Colonic mucosa (tissue), 4 donors: ENCODE measurements at regions not wholly inside any gene's neighbourhood (a gene's known extent, or its start where the extent isn't known, plus 50 kb on each side); places are given as distances from the start of the nearest gene placed in this dataset.
"Not testable (repeated sequence)": the region's sequence is repeated elsewhere in the genome, so short reads cannot be mapped to it uniquely, and the experiment has no call there.

Experiments used
- DNase-seq: peaks from one replicate; pipeline ENCODE4 v3.0.0-alpha.2; 2020
- H3K27ac ChIP-seq: fragments of 200-600 bp; one replicate; pipeline ENCODE4 v1.8.0; 2021
- H3K27me3 ChIP-seq: fragments of 200-600 bp; one replicate; pipeline ENCODE4 v1.8.0; 2021
- H3K36me3 ChIP-seq: fragments of 200-600 bp; one replicate; pipeline ENCODE4 v1.8.0; 2021
- H3K4me1 ChIP-seq: fragments of 200-600 bp; one replicate; pipeline ENCODE4 v1.8.0; 2021; ENCODE audit warnings: mild to moderate bottlenecking
- H3K4me3 ChIP-seq: fragments of 200-600 bp; one replicate; pipeline ENCODE4 v1.8.0; 2021
- H3K9ac ChIP-seq, 2 donors: one replicate each; pipeline ENCODE4 v1.7.0; 2013; ENCODE audit warnings: control low read depth in 2 of 2, low read depth in 2 of 2, low read length in 2 of 2
- H3K9me3 ChIP-seq: fragments of 200-600 bp; one replicate; pipeline ENCODE4 v1.8.0; 2021
- intact Hi-C: fragments of 100-400 bp; cut with DNase I; formaldehyde crosslinking; loops from one replicate; pipeline ENCODE4 v1.14.1; 2022
- TF ChIP-seq, protein P1 (sequence below): fragments of 200-600 bp; IDR thresholded peaks from one replicate; pipeline ENCODE4 v1.8.0; 2022; ENCODE audit warnings: antibody characterized with exemption, mild to moderate bottlenecking
- donor health status: healthy.
- donor health status: DM: no; HTN: no; CAD: no.
- donor health status: DM: no; HTN: no; CAD: no.

DNA sequence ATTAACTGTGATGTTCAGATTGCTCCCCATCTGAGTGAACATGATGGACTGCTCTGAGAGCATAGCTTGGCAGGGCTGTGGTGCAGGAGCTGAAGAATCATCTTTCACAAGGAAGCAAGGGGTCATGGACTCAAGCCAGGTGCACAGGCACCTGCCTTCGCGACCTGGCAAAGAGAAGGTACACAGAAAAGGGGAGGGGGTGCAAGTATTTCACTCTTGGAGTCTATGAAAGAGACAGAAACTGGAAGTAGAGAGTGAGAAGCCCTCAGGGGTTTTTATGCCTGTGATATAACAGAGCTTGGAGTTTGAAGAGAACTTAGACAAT lies 232.6 kb upstream of the PLXNA2 start:
- Histone ChIP-seq H3K27ac (no peak overlapping the region), H3K4me1 (no peaks in the 10 kb centered on the region), H3K9me3 (no peaks in the 10 kb centered on the region), H3K27me3 (no peaks in the 10 kb centered on the region), H3K9ac (no peak overlapping the region), H3K4me3 (no peak overlapping the region), H3K36me3 (no peaks in the 10 kb centered on the region)
- intact Hi-C loops, result no loop called here
- TF ChIP-seq, protein P1, sequence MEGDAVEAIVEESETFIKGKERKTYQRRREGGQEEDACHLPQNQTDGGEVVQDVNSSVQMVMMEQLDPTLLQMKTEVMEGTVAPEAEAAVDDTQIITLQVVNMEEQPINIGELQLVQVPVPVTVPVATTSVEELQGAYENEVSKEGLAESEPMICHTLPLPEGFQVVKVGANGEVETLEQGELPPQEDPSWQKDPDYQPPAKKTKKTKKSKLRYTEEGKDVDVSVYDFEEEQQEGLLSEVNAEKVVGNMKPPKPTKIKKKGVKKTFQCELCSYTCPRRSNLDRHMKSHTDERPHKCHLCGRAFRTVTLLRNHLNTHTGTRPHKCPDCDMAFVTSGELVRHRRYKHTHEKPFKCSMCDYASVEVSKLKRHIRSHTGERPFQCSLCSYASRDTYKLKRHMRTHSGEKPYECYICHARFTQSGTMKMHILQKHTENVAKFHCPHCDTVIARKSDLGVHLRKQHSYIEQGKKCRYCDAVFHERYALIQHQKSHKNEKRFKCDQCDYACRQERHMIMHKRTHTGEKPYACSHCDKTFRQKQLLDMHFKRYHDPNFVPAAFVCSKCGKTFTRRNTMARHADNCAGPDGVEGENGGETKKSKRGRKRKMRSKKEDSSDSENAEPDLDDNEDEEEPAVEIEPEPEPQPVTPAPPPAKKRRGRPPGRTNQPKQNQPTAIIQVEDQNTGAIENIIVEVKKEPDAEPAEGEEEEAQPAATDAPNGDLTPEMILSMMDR, result no peak
- no peak for DNase-seq

DNA sequence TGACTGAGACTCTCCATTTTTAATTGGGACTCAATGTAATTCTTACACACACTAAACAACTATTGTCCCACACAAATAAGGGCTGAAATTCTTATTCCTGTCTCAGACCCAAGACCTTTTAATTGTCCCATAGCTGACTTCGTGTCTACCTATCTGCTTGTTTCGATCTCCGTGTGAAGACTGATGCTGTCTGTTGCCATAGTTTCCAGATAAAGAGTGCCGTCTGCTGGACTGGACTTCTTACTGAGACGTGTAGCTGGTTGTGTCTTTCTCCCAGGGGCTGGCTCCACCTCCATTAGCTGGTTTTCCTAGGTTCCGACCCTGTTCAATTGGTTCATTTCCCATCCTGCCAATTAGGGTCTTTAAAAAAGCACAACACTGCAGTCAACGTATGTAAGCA lies 235.3 kb upstream of the PLXNA2 start:
- Histone ChIP-seq H3K4me1 (no peaks in the 10 kb centered on the region), H3K4me3 (no peak overlapping the region), H3K9ac (no peak overlapping the region), H3K27me3 (no peaks in the 10 kb centered on the region), H3K36me3 (no peaks in the 10 kb centered on the region), H3K27ac (no peak overlapping the region), H3K9me3 (no peaks in the 10 kb centered on the region)
- TF ChIP-seq, protein P1, result no peak
- no peak for DNase-seq
- intact Hi-C loops, result no loop called here

DNA sequence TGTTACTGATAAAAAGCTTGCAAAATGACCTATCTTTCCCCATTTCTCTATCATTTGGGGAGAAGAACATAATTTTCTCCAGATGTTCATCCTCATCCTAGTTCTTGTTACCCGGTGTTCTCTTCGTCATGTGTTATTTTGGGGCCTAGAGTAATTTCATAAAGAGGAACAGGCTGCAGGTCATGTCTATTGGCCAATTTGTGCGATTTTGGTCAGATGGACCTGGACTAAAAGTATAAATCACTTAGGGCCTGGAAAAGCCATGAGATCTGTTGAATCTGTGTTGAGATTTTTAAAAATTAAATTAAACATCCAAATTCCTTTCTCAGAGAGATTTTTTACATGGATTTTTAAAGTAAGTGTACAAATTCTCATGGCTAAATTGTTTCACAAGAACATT lies 241.3 kb upstream of the PLXNA2 start:
- TF ChIP-seq, protein P1, result no peak
- no peaks in the 10 kb centered on the region for H3K4me1 ChIP-seq
- intact Hi-C loops, result no loop called here
- H3K9me3 ChIP-seq, result no peaks in the 10 kb centered on the region
- no peaks in the 10 kb centered on the region for H3K36me3 ChIP-seq
- H3K27me3 ChIP-seq, result no peaks in the 10 kb centered on the region
- H3K27ac ChIP-seq, result no peak overlapping the region
- DNase-seq, result no peak
- H3K9ac ChIP-seq, result no peak overlapping the region
- no peak overlapping the region for H3K4me3 ChIP-seq

DNA sequence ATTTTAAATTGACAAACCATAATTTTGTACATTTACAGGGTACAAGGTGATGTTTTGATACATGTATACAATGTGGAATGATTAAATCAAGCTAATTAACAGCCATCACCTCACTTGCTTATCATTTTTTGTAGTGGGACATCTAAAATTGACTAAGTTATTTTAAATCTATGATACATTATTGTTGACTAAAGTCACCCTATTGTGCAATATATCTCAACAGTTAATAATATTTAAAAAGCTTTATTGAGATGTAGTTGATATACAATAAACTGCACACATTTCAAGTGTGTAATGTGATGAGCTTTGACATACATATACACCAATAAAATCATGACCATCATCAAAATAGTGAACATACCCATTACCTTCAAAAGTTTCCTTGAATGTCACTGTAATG lies 242.5 kb upstream of the PLXNA2 start:
- intact Hi-C loops, result no loop called here
- Histone ChIP-seq H3K27ac (no peak overlapping the region), H3K27me3 (no peaks in the 10 kb centered on the region)

GRCh38 chr1:208488432-208488831 lies 244.2 kb upstream of the PLXNA2 start:
- H3K4me3 ChIP-seq, H3K9ac ChIP-seq, DNase-seq, H3K27ac ChIP-seq, intact Hi-C loops, H3K9me3 ChIP-seq, H3K27me3 ChIP-seq, H3K4me1 ChIP-seq, H3K36me3 ChIP-seq: not testable (repeated sequence)

More for the DNA sequence above, 242.5 kb upstream of the PLXNA2 start:
- Histone ChIP-seq H3K4me3 (no peak overlapping the region), H3K9me3 (no peaks in the 10 kb centered on the region), H3K4me1 (no peaks in the 10 kb centered on the region), H3K36me3 (no peaks in the 10 kb centered on the region), H3K9ac (no peak overlapping the region)
- no peak for DNase-seq
- TF ChIP-seq, protein P1, result no peak

GRCh38 chr1:208496467-208497371 lies 252.5 kb upstream of the PLXNA2 start:
- Histone ChIP-seq H3K27ac (no peak overlapping the region), H3K9ac (no peak overlapping the region), H3K9me3 (no peaks in the 10 kb centered on the region), H3K4me3 (no peak overlapping the region), H3K4me1 (no peaks in the 10 kb centered on the region), H3K27me3 (no peaks in the 10 kb centered on the region), H3K36me3 (no peaks in the 10 kb centered on the region)
- TF ChIP-seq, protein P1, result no peak
- intact Hi-C loops, result no loop called here
- DNase-seq, result no peak
